ENCODE measurements at regions not wholly inside any gene's neighbourhood (a gene's known extent, or its start where the extent isn't known, plus 50 kb on each side); places are given as distances from the start of the nearest gene placed in this dataset.
A peak's percentile ranks its signal among the peaks of the same experiment; 100 is the strongest.

- Histone ChIP-seq H4K8ac (ENCODE audit: low read length) (no peak overlapping the region), H2AK5ac (ENCODE audit: low read length, severe bottlenecking) (no peak overlapping the region), H3K36me3 (ENCODE audit: control insufficient read depth in 1 of 2, insufficient read depth in 2 of 2, low read depth in 1 of 2, low read length in 2 of 2) (no peaks in the 10 kb centered on the region), H3K14ac (ENCODE audit: low read length in 2 of 2) (no peak overlapping the region), H3K4me2 (ENCODE audit: low read length, poor library complexity, severe bottlenecking) (no peak overlapping the region), H2BK120ac (ENCODE audit: low read depth, low read length) (no peak overlapping the region), H2BK5ac (ENCODE audit: low read depth, low read length, poor library complexity, severe bottlenecking) (no peak overlapping the region), H2BK15ac (ENCODE audit: low read depth, poor library complexity, severe bottlenecking) (no peak overlapping the region), H2BK12ac (ENCODE audit: low read length in 2 of 2) (no peak overlapping the region), H3K23ac (ENCODE audit: low read length in 2 of 2) (no peak overlapping the region), H3K4me1 (ENCODE audit: control insufficient read depth, insufficient read depth, low read depth, low read length) (no peaks in the 10 kb centered on the region), H3K27ac (ENCODE audit: low read length, poor library complexity, severe bottlenecking) (no peak overlapping the region), H4K91ac (ENCODE audit: low read length) (no peak overlapping the region), H3K79me1 (replicated peaks; ENCODE audit: low read length, poor library complexity, severe bottlenecking) (no peaks in the 10 kb centered on the region), H3K27me3 (ENCODE audit: control insufficient read depth in 1 of 2, insufficient read depth in 1 of 2, low read length in 2 of 2) (no peaks in the 10 kb centered on the region), H3K4me3 (ENCODE audit: insufficient read depth in 1 of 2, low read depth in 1 of 2, low read length in 2 of 2) (no peak overlapping the region), H3K9me3 (ENCODE audit: control insufficient read depth, low read length) (no peaks in the 10 kb centered on the region), H3K18ac (ENCODE audit: low read depth in 1 of 2, low read length in 2 of 2) (no peak overlapping the region), H3K4ac (ENCODE audit: low read depth in 1 of 2, low read length in 2 of 2) (no peak overlapping the region), H2AFZ (ENCODE audit: low read depth, low read length) (no peak overlapping the region), H3K9ac (ENCODE audit: low read length) (no peak overlapping the region)
- 82% methylated on average over 2 of the region's 2 CpGs for WGBS
- no peak for DNase-seq
Observed at GRCh38 chr12:102722147-102722546, 194.9 kb downstream of the PAH start.

- Histone ChIP-seq H3K23ac (ENCODE audit: low read length in 2 of 2) (no peak overlapping the region), H4K8ac (ENCODE audit: low read length) (no peak overlapping the region), H3K9me3 (ENCODE audit: control insufficient read depth, low read length) (no peaks in the 10 kb centered on the region), H3K27ac (ENCODE audit: low read length, poor library complexity, severe bottlenecking) (no peak overlapping the region), H2BK15ac (ENCODE audit: low read depth, poor library complexity, severe bottlenecking) (no peak overlapping the region), H3K4ac (ENCODE audit: low read depth in 1 of 2, low read length in 2 of 2) (no peak overlapping the region), H2BK120ac (ENCODE audit: low read depth, low read length) (no peak overlapping the region), H2BK12ac (ENCODE audit: low read length in 2 of 2) (no peak overlapping the region), H3K36me3 (ENCODE audit: control insufficient read depth in 1 of 2, insufficient read depth in 2 of 2, low read depth in 1 of 2, low read length in 2 of 2) (no peaks in the 10 kb centered on the region), H2BK5ac (ENCODE audit: low read depth, low read length, poor library complexity, severe bottlenecking) (no peak overlapping the region), H3K27me3 (ENCODE audit: control insufficient read depth in 1 of 2, insufficient read depth in 1 of 2, low read length in 2 of 2) (no peaks in the 10 kb centered on the region), H4K91ac (ENCODE audit: low read length) (no peak overlapping the region), H2AK5ac (ENCODE audit: low read length, severe bottlenecking) (no peak overlapping the region), H3K18ac (ENCODE audit: low read depth in 1 of 2, low read length in 2 of 2) (no peak overlapping the region), H3K4me1 (ENCODE audit: control insufficient read depth, insufficient read depth, low read depth, low read length) (no peaks in the 10 kb centered on the region), H3K79me1 (replicated peaks; ENCODE audit: low read length, poor library complexity, severe bottlenecking) (no peaks in the 10 kb centered on the region), H3K4me3 (ENCODE audit: insufficient read depth in 1 of 2, low read depth in 1 of 2, low read length in 2 of 2) (no peak overlapping the region), H3K14ac (ENCODE audit: low read length in 2 of 2) (no peak overlapping the region), H3K4me2 (ENCODE audit: low read length, poor library complexity, severe bottlenecking) (no peak overlapping the region), H2AFZ (ENCODE audit: low read depth, low read length) (no peak overlapping the region), H3K9ac (ENCODE audit: low read length) (no peak overlapping the region)
- no peak for DNase-seq
- 80% methylated on average over 3 of the region's 3 CpGs for WGBS
Observed at GRCh38 chr12:102708108-102708507, 208.9 kb downstream of the PAH start.

- Histone ChIP-seq H3K4me1 (ENCODE audit: control insufficient read depth, insufficient read depth, low read depth, low read length) (no peaks in the 10 kb centered on the region), H4K91ac (ENCODE audit: low read length) (no peak overlapping the region)
- 68% methylated on average over 4 of the region's 6 CpGs for WGBS
Observed at GRCh38 chr12:102702447-102703114, 214.5 kb downstream of the PAH start.

GRCh38 chr12:102696045-102696444, 215.7 kb upstream of the IGF1 start:
- H3K18ac ChIP-seq (ENCODE audit: low read depth in 1 of 2, low read length in 2 of 2), result no peak overlapping the region
- no peak overlapping the region for H4K8ac ChIP-seq (ENCODE audit: low read length)
- peaks cover 8% of the 10 kb centered on the region for H3K9me3 ChIP-seq (ENCODE audit: control insufficient read depth, low read length)
- no peak overlapping the region for H3K4me3 ChIP-seq (ENCODE audit: insufficient read depth in 1 of 2, low read depth in 1 of 2, low read length in 2 of 2)
- no peaks in the 10 kb centered on the region for H3K4me1 ChIP-seq (ENCODE audit: control insufficient read depth, insufficient read depth, low read depth, low read length)
- no peak overlapping the region for H2BK15ac ChIP-seq (ENCODE audit: low read depth, poor library complexity, severe bottlenecking)
- no peak overlapping the region for H3K9ac ChIP-seq (ENCODE audit: low read length)
- no peak for DNase-seq
- no peak overlapping the region for H3K14ac ChIP-seq (ENCODE audit: low read length in 2 of 2)
- no peak overlapping the region for H3K23ac ChIP-seq (ENCODE audit: low read length in 2 of 2)
- H3K36me3 ChIP-seq (ENCODE audit: control insufficient read depth in 1 of 2, insufficient read depth in 2 of 2, low read depth in 1 of 2, low read length in 2 of 2), result no peaks in the 10 kb centered on the region
- H2BK5ac ChIP-seq (ENCODE audit: low read depth, low read length, poor library complexity, severe bottlenecking), result no peak overlapping the region
- no peak overlapping the region for H2AFZ ChIP-seq (ENCODE audit: low read depth, low read length)
- H2BK12ac ChIP-seq (ENCODE audit: low read length in 2 of 2), result no peak overlapping the region
- H4K91ac ChIP-seq (ENCODE audit: low read length), result no peak overlapping the region
- H3K27me3 ChIP-seq (ENCODE audit: control insufficient read depth in 1 of 2, insufficient read depth in 1 of 2, low read length in 2 of 2), result no peaks in the 10 kb centered on the region
- H3K4me2 ChIP-seq (ENCODE audit: low read length, poor library complexity, severe bottlenecking), result no peak overlapping the region
- H2AK5ac ChIP-seq (ENCODE audit: low read length, severe bottlenecking), result no peak overlapping the region
- H3K79me1 ChIP-seq (replicated peaks; ENCODE audit: low read length, poor library complexity, severe bottlenecking), result no peaks in the 10 kb centered on the region
- H2BK120ac ChIP-seq (ENCODE audit: low read depth, low read length), result no peak overlapping the region
- H3K27ac ChIP-seq (ENCODE audit: low read length, poor library complexity, severe bottlenecking), result no peak overlapping the region
- H3K4ac ChIP-seq (ENCODE audit: low read depth in 1 of 2, low read length in 2 of 2), result no peak overlapping the region

More at GRCh38 chr12:102702447-102703114, 214.5 kb downstream of the PAH start:
- Histone ChIP-seq H3K9ac (ENCODE audit: low read length) (no peak overlapping the region), H3K4me2 (ENCODE audit: low read length, poor library complexity, severe bottlenecking) (no peak overlapping the region), H2BK12ac (ENCODE audit: low read length in 2 of 2) (no peak overlapping the region), H3K36me3 (ENCODE audit: control insufficient read depth in 1 of 2, insufficient read depth in 2 of 2, low read depth in 1 of 2, low read length in 2 of 2) (no peaks in the 10 kb centered on the region), H3K23ac (ENCODE audit: low read length in 2 of 2) (no peak overlapping the region), H2AFZ (ENCODE audit: low read depth, low read length) (no peak overlapping the region), H4K8ac (ENCODE audit: low read length) (no peak overlapping the region), H2BK15ac (ENCODE audit: low read depth, poor library complexity, severe bottlenecking) (no peak overlapping the region), H3K79me1 (replicated peaks; ENCODE audit: low read length, poor library complexity, severe bottlenecking) (no peaks in the 10 kb centered on the region), H3K9me3 (ENCODE audit: control insufficient read depth, low read length) (no peaks in the 10 kb centered on the region), H2BK120ac (ENCODE audit: low read depth, low read length) (no peak overlapping the region), H2BK5ac (ENCODE audit: low read depth, low read length, poor library complexity, severe bottlenecking) (no peak overlapping the region), H3K4me3 (ENCODE audit: insufficient read depth in 1 of 2, low read depth in 1 of 2, low read length in 2 of 2) (no peak overlapping the region), H3K27ac (ENCODE audit: low read length, poor library complexity, severe bottlenecking) (no peak overlapping the region), H3K4ac (ENCODE audit: low read depth in 1 of 2, low read length in 2 of 2) (no peak overlapping the region), H3K18ac (ENCODE audit: low read depth in 1 of 2, low read length in 2 of 2) (no peak overlapping the region), H2AK5ac (ENCODE audit: low read length, severe bottlenecking) (no peak overlapping the region), H3K14ac (ENCODE audit: low read length in 2 of 2) (no peak overlapping the region), H3K27me3 (ENCODE audit: control insufficient read depth in 1 of 2, insufficient read depth in 1 of 2, low read length in 2 of 2) (no peaks in the 10 kb centered on the region)
- peak; percentile 65 for DNase-seq

Data from mesenchymal stem cell (in vitro differentiated cells and primary cell).